ENCODE measurements at regions not wholly inside any gene's neighbourhood (a gene's known extent, or its start where the extent isn't known, plus 50 kb on each side); places are given as distances from the start of the nearest gene placed in this dataset.
"Not testable (repeated sequence)": the region's sequence is repeated elsewhere in the genome, so short reads cannot be mapped to it uniquely, and the experiment has no call there.

- Histone ChIP-seq H3K36me3 (ENCODE audit: control insufficient read depth, insufficient read depth, low read length) (no peaks in the 10 kb centered on the region), H3K9me3 (ENCODE audit: control insufficient read depth, insufficient read depth, low read length) (no peaks in the 10 kb centered on the region; the same call in 1 of the 2 replicates), H3K4me1 (ENCODE audit: control insufficient read depth, insufficient read depth, low read length) (no peaks in the 10 kb centered on the region), H3K4me3 (ENCODE audit: low read depth, low read length) (no peak overlapping the region), H3K9ac (ENCODE audit: low read depth, low read length) (no peak overlapping the region), H3K27me3 (ENCODE audit: control insufficient read depth, insufficient read depth, low read length) (no peaks in the 10 kb centered on the region), H3K27ac (ENCODE audit: low read depth, low read length) (no peak overlapping the region)
Measured at GRCh38 chr4:91653067-91653466, 650.7 kb upstream of the GRID2 start.

- Histone ChIP-seq H3K27ac (ENCODE audit: low read depth, low read length) (no peak overlapping the region), H3K9me3 (ENCODE audit: control insufficient read depth, insufficient read depth, low read length) (peaks cover 18% of the 10 kb centered on the region), H3K4me1 (ENCODE audit: control insufficient read depth, insufficient read depth, low read length) (peaks cover 4% of the 10 kb centered on the region; the same call in 1 of the 2 replicates), H3K9ac (ENCODE audit: low read depth, low read length) (no peak overlapping the region), H3K4me3 (ENCODE audit: low read depth, low read length) (no peak overlapping the region), H3K36me3 (ENCODE audit: control insufficient read depth, insufficient read depth, low read length) (no peaks in the 10 kb centered on the region), H3K27me3 (ENCODE audit: control insufficient read depth, insufficient read depth, low read length) (no peaks in the 10 kb centered on the region)
Measured at GRCh38 chr4:91681091-91681490, 622.7 kb upstream of the GRID2 start.

GRCh38 chr4:91681544-91681943 is 622.2 kb upstream of the GRID2 start:
- Histone ChIP-seq H3K27me3 (ENCODE audit: control insufficient read depth, insufficient read depth, low read length) (no peaks in the 10 kb centered on the region), H3K4me1 (ENCODE audit: control insufficient read depth, insufficient read depth, low read length) (peaks cover 4% of the 10 kb centered on the region; the same call in 1 of the 2 replicates), H3K36me3 (ENCODE audit: control insufficient read depth, insufficient read depth, low read length) (no peaks in the 10 kb centered on the region), H3K4me3 (ENCODE audit: low read depth, low read length) (no peak overlapping the region), H3K27ac (ENCODE audit: low read depth, low read length) (no peak overlapping the region), H3K9ac (ENCODE audit: low read depth, low read length) (no peak overlapping the region), H3K9me3 (ENCODE audit: control insufficient read depth, insufficient read depth, low read length) (peaks cover 16% of the 10 kb centered on the region)

GRCh38 chr4:91684955-91685354 is 618.8 kb upstream of the GRID2 start:
- no peaks in the 10 kb centered on the region for H3K36me3 ChIP-seq (ENCODE audit: control insufficient read depth, insufficient read depth, low read length)
- H3K27ac ChIP-seq (ENCODE audit: low read depth, low read length) = no peak overlapping the region
- H3K4me3 ChIP-seq (ENCODE audit: low read depth, low read length) = no peak overlapping the region

GRCh38 chr4:91688413-91688812 is 615.4 kb upstream of the GRID2 start:
- Histone ChIP-seq H3K9me3 (ENCODE audit: control insufficient read depth, insufficient read depth, low read length) (no peaks in the 10 kb centered on the region), H3K4me1 (ENCODE audit: control insufficient read depth, insufficient read depth, low read length) (no peaks in the 10 kb centered on the region), H3K27me3 (ENCODE audit: control insufficient read depth, insufficient read depth, low read length) (no peaks in the 10 kb centered on the region), H3K27ac (ENCODE audit: low read depth, low read length) (no peak overlapping the region), H3K9ac (ENCODE audit: low read depth, low read length) (no peak overlapping the region), H3K4me3 (ENCODE audit: low read depth, low read length) (no peak overlapping the region), H3K36me3 (ENCODE audit: control insufficient read depth, insufficient read depth, low read length) (no peaks in the 10 kb centered on the region)

More at GRCh38 chr4:91684955-91685354, 618.8 kb upstream of the GRID2 start:
- no peaks in the 10 kb centered on the region for H3K9me3 ChIP-seq (ENCODE audit: control insufficient read depth, insufficient read depth, low read length)
- no peaks in the 10 kb centered on the region for H3K27me3 ChIP-seq (ENCODE audit: control insufficient read depth, insufficient read depth, low read length)
- peaks cover 4% of the 10 kb centered on the region; the same call in 1 of the 2 replicates for H3K4me1 ChIP-seq (ENCODE audit: control insufficient read depth, insufficient read depth, low read length)
- no peak overlapping the region for H3K9ac ChIP-seq (ENCODE audit: low read depth, low read length)

GRCh38 chr4:91699691-91700090 is 604.1 kb upstream of the GRID2 start:
- not testable (repeated sequence) for H3K27ac ChIP-seq (ENCODE audit: low read depth, low read length); H3K27me3 ChIP-seq (ENCODE audit: control insufficient read depth, insufficient read depth, low read length); H3K9ac ChIP-seq (ENCODE audit: low read depth, low read length); H3K4me1 ChIP-seq (ENCODE audit: control insufficient read depth, insufficient read depth, low read length); H3K36me3 ChIP-seq (ENCODE audit: control insufficient read depth, insufficient read depth, low read length); H3K4me3 ChIP-seq (ENCODE audit: low read depth, low read length)
- peaks cover 21% of the 10 kb centered on the region for H3K9me3 ChIP-seq (ENCODE audit: control insufficient read depth, insufficient read depth, low read length)

GRCh38 chr4:91729851-91730250 is 573.9 kb upstream of the GRID2 start:
- no peak overlapping the region for H3K4me3 ChIP-seq (ENCODE audit: low read depth, low read length)
- no peaks in the 10 kb centered on the region for H3K4me1 ChIP-seq (ENCODE audit: control insufficient read depth, insufficient read depth, low read length)
- no peak overlapping the region for H3K9ac ChIP-seq (ENCODE audit: low read depth, low read length)
- H3K36me3 ChIP-seq (ENCODE audit: control insufficient read depth, insufficient read depth, low read length) = no peaks in the 10 kb centered on the region
- no peaks in the 10 kb centered on the region for H3K27me3 ChIP-seq (ENCODE audit: control insufficient read depth, insufficient read depth, low read length)
- no peaks in the 10 kb centered on the region for H3K9me3 ChIP-seq (ENCODE audit: control insufficient read depth, insufficient read depth, low read length)
- H3K27ac ChIP-seq (ENCODE audit: low read depth, low read length) = no peak overlapping the region

GRCh38 chr4:91734682-91735081 is 569.1 kb upstream of the GRID2 start:
- Histone ChIP-seq H3K9me3 (ENCODE audit: control insufficient read depth, insufficient read depth, low read length) (no peaks in the 10 kb centered on the region), H3K4me3 (ENCODE audit: low read depth, low read length) (no peak overlapping the region), H3K27ac (ENCODE audit: low read depth, low read length) (no peak overlapping the region), H3K36me3 (ENCODE audit: control insufficient read depth, insufficient read depth, low read length) (no peaks in the 10 kb centered on the region), H3K27me3 (ENCODE audit: control insufficient read depth, insufficient read depth, low read length) (no peaks in the 10 kb centered on the region), H3K9ac (ENCODE audit: low read depth, low read length) (no peak overlapping the region), H3K4me1 (ENCODE audit: control insufficient read depth, insufficient read depth, low read length) (peaks cover 4% of the 10 kb centered on the region; the same call in 1 of the 2 replicates)

- not testable (repeated sequence) for H3K9ac ChIP-seq (ENCODE audit: low read depth, low read length); H3K4me3 ChIP-seq (ENCODE audit: low read depth, low read length)
Measured at GRCh38 chr4:91738831-91739230, 564.9 kb upstream of the GRID2 start.

GRCh38 chr4:91746551-91746950 is 557.2 kb upstream of the GRID2 start:
- H3K36me3 ChIP-seq (ENCODE audit: control insufficient read depth, insufficient read depth, low read length) = no peaks in the 10 kb centered on the region
- H3K9me3 ChIP-seq (ENCODE audit: control insufficient read depth, insufficient read depth, low read length) = no peaks in the 10 kb centered on the region
- H3K27ac ChIP-seq (ENCODE audit: low read depth, low read length) = no peak overlapping the region
- H3K4me3 ChIP-seq (ENCODE audit: low read depth, low read length) = no peak overlapping the region
- no peak overlapping the region for H3K9ac ChIP-seq (ENCODE audit: low read depth, low read length)
- H3K4me1 ChIP-seq (ENCODE audit: control insufficient read depth, insufficient read depth, low read length) = no peaks in the 10 kb centered on the region
- H3K27me3 ChIP-seq (ENCODE audit: control insufficient read depth, insufficient read depth, low read length) = no peaks in the 10 kb centered on the region

More at GRCh38 chr4:91738831-91739230, 564.9 kb upstream of the GRID2 start:
- H3K27ac ChIP-seq (ENCODE audit: low read depth, low read length); H3K9me3 ChIP-seq (ENCODE audit: control insufficient read depth, insufficient read depth, low read length); H3K27me3 ChIP-seq (ENCODE audit: control insufficient read depth, insufficient read depth, low read length); H3K4me1 ChIP-seq (ENCODE audit: control insufficient read depth, insufficient read depth, low read length); H3K36me3 ChIP-seq (ENCODE audit: control insufficient read depth, insufficient read depth, low read length): not testable (repeated sequence)

- no peaks in the 10 kb centered on the region for H3K4me1 ChIP-seq (ENCODE audit: control insufficient read depth, insufficient read depth, low read length)
- H3K36me3 ChIP-seq (ENCODE audit: control insufficient read depth, insufficient read depth, low read length) = no peaks in the 10 kb centered on the region
- no peak overlapping the region for H3K4me3 ChIP-seq (ENCODE audit: low read depth, low read length)
- H3K9me3 ChIP-seq (ENCODE audit: control insufficient read depth, insufficient read depth, low read length) = no peaks in the 10 kb centered on the region
- no peak overlapping the region for H3K9ac ChIP-seq (ENCODE audit: low read depth, low read length)
- H3K27ac ChIP-seq (ENCODE audit: low read depth, low read length) = no peak overlapping the region
- no peaks in the 10 kb centered on the region for H3K27me3 ChIP-seq (ENCODE audit: control insufficient read depth, insufficient read depth, low read length)
Measured at GRCh38 chr4:91751961-91752360, 551.8 kb upstream of the GRID2 start.

- Histone ChIP-seq H3K27ac (ENCODE audit: low read depth, low read length) (no peak overlapping the region), H3K36me3 (ENCODE audit: control insufficient read depth, insufficient read depth, low read length) (no peaks in the 10 kb centered on the region), H3K27me3 (ENCODE audit: control insufficient read depth, insufficient read depth, low read length) (no peaks in the 10 kb centered on the region), H3K9me3 (ENCODE audit: control insufficient read depth, insufficient read depth, low read length) (no peaks in the 10 kb centered on the region), H3K4me1 (ENCODE audit: control insufficient read depth, insufficient read depth, low read length) (no peaks in the 10 kb centered on the region), H3K9ac (ENCODE audit: low read depth, low read length) (no peak overlapping the region), H3K4me3 (ENCODE audit: low read depth, low read length) (no peak overlapping the region)
Measured at GRCh38 chr4:91754716-91755115, 549.0 kb upstream of the GRID2 start.

Data from HUES48 (cell line).